Posterior vena cava (tissue), 2 donors: ENCODE measurements at regions not wholly inside any gene's neighbourhood (a gene's known extent, or its start where the extent isn't known, plus 50 kb on each side); places are given as distances from the start of the nearest gene placed in this dataset.

Source experiments
- DNase-seq: peaks from one replicate; pipeline ENCODE4 v3.0.0-alpha.2; 2020; ENCODE audit warnings: low spot score
- intact Hi-C, 2 donors: fragments of 100-400 bp; cut with DNase I; formaldehyde crosslinking; loops; one replicate each; pipeline versions ENCODE4 v1.14.1 to v1.14.2; 2022 to 2023
- donor health status: DM: yes; HTN: yes; CAD: no.
- donor health status: DM: yes; HTN: yes; CAD: no.

DNA sequence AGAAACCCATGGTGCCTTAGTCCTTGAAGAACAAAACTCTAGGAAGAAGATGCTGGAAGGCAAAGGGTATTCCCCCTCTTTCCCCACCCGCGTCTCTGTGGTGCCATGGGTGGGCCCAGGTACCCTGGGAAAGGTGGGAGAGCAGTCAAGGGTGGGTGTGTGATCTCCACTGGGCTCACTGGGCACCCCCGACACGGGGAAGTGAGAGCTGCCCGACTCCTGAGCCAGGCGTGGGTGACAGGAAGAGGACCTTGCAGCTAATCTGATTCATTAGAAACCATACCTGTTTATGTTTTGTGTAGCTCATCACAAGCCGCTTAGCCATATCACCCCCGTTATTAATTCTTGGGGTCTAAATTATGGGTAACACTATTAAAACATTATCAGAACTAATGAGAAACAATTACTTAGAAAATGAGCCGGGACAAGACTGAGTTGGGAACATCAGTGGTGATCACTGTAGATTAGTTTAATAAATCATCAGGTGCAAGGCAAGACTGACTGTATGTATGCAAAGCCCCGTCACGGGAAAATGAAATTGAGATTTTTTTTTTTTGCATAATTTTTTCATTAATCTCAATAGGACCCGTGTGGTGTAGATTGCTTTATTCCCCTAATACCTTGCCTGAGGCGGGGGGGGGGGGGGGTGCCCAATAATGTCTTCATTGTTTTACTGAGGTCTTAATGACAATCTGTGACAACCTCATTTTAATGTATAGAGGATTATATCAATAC, 77.3 kb downstream of the ZIC5 start:
- DNase-seq, result no peak
- intact Hi-C loops, result no loop called here

DNA sequence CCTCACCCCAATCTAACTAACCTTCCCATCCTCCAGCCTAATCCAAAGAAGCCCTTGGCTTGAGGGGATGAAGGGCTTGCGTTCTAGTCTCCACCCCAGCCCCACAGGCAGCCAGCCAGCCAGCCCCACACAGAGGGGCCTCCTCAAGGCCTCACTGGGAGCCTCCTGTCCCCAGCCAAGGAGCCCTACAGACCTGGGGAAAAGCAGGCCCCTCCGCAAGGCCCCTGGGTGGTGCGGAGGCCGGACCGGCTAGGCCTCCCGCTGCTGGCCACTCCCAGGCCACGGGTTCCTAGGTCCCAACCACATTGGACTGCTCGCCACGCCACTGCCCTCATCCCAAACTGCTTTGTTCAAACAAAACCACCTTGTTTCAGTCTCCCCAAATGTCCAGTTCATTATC, 78.0 kb downstream of the ZIC5 start:
- intact Hi-C loops, result no loop called here

DNA sequence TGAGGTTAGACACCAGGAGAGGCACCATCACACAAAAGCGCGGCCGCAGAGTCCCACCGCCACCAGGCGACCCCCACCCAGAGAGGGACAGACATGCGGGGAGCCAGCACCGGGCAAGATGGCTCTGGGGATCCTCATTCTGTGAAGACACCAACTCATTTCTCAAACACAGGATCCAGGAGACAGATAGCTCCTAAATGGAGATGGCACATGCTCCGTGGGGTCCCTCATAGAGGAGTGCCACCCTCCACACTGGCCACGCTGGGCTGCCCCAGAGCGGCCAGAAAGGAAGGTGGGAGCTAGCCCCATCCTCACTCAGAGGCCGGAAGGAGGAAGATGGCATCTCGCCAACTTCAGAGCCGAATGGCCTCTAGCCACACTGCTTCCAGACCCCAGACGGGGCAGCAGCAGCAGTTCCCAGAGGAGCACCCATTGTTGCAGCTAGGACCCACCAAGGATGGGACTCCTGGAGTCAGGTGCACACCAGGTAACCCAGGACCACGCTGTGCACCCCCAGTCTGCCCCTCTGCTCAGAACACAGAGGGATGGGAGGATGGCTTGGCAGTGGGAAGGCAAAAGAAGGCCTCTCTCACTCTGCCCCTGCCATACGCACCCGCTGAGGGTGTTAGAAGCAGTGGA, 78.6 kb downstream of the ZIC5 start:
- no peak for DNase-seq
- intact Hi-C loops, result no loop called here

More for the DNA sequence above, 78.0 kb downstream of the ZIC5 start:
- DNase-seq, result no peak

DNA sequence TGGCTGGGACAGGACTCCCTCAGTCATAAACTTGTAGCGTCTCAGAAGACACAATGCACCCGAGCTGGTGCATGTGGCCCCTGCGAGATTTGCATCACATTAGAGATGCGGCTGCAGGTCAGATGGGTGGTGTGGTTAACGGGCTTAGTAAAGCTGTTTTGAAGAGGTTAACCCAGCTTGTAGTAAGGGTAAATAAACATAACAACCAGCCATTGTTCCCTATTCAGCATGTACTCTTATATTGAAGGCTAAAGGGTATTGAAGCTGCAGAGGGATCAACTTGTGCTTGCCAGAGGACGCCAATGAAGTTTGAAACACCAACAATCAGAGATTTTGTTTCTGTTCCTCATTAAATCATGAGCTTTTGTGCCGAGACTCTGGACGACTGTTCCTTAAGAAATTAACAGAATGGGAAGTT, 79.4 kb downstream of the ZIC5 start:
- intact Hi-C loops, result no loop called here
- no peak for DNase-seq

DNA sequence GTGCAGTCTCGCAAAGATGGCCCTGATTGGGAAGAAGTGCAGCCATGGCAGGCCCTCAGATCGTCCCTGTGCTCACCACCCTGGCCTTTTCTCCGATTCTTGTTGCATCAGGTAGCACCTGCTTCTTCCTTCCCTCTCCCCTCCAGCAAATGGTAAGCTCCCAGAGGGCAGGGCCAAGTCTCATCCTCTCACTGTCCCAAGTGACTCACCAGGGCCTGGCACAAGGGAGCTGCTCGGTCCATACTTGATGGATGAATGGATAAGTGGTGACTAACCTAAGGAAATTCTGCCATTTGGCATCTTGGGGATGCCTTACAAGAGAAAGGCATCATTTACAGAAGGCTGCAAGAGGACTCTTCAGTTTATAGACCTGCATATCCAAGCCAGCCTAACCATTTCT, 84.9 kb downstream of the ZIC5 start:
- intact Hi-C loops, result no loop called here
- DNase-seq, result no peak

DNA sequence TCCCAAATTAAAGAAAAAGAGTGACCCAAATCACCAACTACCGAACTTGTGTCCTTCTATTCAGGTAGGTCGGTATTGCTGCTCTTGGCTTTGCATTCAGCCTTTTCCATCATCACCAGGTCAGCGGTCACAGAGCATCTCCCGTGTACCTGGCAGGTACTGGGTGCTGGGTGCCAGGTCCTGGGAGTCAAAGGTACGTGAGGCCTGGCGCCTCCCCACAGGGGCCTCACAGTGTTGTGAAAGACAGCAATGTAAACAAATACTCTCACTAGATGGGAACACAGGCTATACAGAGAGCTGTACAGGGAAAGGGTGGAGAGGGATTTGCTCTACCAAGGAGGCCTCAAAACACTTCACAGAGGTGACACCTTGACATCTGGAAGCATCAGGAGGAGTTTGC, 86.7 kb downstream of the ZIC5 start:
- no peak for DNase-seq
- intact Hi-C loops, result no loop called here

DNA sequence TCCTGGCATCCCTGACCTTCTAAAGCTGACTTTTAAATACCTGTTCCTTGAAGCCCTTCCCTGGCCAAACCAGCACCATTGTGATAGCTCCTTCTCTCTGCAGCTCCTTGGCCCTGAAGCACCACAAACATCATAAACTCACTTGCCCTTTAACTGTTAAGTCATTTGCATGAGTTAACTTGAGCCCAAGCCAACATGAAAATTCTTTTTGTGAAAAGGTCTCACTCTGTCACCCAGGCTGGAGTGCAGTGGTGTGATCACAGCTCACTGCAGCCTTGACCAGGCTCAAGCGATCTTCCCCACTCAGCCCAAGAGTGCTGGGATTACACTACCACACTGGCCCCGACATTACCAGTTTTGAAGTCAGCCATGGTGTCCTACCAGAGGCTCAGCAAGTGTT, 87.8 kb downstream of the ZIC5 start:
- intact Hi-C loops, result no loop called here
- DNase-seq, result no peak

DNA sequence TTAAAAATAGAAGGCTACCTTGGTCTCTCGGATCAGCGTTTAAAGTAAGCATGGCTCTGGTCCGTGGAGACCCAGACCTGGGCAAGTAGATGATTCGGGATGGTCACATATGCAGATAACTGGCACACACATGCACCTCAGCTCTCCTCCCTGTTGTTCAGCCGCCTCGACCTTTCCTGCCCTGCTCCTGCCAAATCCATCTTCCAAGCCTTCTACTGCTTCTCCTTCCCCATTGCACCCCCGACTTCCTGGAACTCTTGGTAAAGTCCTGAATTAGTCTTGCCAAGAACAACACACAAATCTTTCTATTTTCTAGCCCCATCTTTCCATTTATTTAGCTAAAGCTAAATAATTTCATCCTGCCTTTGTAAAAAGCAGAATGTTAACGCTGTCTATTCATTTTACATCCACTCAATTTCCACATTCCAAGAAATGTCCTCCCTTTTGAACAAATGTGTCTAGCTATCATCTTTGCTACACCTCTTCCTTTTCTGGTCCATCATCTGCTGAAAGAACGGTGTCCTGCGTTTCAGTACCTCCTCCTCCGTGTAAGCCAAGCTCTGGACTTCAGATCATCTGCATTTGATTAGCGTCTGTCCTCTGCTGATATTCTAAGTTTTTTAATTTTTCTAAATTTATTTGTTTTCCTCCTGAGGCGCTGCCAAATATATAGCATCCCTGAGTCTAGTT, 92.5 kb downstream of the ZIC5 start:
- intact Hi-C loops, result no loop called here
- DNase-seq, result no peak

DNA sequence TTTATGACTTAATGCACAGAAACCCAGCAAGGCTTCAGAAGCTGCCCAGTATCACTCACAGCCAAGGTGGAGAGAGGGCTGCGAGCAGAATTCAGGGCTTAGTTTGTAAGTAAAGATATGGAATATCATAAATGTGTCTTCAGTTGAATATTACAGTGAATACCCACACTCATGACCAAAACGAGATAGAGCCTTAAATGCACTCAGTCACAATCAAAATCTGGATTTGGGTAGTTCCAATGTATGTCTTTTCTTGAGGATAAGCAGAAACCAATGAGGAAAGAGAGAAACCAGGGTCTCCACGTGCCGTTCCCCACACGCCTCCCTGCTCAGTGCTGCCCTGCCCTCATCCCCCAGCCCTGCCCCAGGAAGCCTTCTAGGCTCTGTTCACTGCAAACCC, 94.9 kb downstream of the ZIC5 start:
- DNase-seq, result no peak
- intact Hi-C loops, result no loop called here

DNA sequence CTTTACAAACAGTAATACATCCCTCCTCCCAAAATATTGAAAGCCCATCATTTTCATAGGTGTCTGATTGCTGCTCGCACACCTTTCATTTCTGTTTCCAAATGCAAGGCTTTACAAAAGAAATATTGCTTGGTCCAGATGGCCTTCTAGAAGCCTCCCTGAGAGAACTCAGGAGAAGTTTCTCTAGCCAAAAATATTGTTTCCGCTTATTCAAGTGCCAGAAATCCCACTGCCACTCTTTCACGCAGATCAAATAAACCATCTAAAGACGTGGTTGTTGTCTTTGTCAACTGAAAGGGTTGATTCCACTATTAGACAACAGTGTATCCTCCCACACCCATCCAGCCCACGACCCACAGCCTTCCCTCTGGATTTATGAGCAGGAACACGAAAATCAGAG, 96.2 kb downstream of the ZIC5 start:
- DNase-seq, result no peak
- intact Hi-C loops, result no loop called here

DNA sequence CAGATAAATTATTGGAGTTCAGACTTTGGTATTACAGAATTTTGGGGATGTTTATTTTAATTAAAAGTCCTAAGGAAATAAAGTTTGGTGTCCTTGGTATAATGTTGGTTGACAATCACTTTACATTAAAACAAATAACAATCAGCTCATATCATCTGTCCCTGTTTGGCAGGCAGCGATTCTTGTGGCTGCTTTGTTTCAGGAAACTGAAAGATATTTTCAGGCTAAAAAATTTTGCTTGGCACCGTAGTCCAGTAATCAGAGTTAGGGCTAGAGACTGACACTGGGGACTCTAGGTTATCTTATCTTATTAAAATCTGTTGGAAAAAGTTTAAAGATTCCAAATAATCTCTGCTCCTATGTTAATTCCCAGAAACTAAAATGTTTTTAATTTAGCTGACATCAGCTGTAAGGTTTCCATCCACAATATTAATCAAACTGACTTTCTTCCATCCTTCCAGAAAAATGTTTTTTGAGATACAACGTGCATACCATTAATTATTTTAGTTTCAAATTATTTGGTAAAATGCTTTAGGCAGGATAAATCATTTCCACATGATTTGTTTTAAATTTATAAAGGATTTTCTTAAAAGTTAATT, 97.6 kb downstream of the ZIC5 start:
- DNase-seq, result no peak
- intact Hi-C loops, result no loop called here

DNA sequence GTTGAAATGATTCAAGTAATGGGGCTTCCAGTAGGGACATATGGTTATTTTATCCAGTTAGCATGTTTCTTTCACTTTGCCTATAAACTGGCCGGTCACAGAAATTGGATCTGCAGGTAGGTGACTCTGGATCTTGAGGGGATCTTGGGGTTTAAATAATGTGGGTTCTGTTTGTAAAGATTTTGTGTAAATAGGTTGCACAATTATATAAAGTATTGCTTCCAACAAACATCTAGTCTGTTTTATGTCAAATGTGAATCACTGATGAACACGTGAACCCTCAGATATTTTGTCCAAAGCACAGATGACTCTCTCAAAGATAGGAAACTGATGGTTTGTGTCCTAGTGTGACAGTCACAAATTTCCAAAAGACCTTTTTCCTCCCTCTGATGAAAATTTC, 98.4 kb downstream of the ZIC5 start:
- DNase-seq, result no peak
- intact Hi-C loops, result no loop called here

DNA sequence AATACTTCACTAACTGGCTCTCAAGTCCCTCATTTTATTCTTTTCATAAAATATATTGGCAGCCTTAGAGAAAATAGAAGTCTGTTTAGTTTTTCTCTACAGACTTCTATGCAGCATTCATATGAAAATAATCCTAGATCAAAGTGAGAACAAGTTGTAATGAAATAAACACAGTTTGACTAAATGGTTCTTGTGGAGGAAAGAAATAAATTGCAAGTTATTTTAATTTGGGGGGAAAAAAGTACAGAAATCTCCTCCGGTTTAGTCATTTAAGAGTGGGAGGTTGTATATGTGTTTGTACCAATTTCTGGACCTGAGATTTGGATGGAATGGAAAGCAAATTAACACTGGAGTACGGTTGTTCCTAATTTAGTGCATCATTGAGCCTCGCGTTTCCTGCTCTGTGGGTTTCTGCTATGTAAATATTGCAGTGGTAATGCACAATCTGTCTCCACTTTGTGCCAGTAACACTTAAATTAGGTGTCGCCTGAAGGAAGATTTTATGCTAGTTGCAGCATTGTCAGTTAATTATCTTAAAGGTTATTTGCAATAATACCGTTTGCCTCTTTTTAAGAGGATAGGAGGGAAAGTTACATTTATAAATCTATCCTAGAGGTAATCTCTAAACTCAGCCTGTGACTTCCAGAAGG, 100.2 kb downstream of the ZIC5 start:
- no peak for DNase-seq
- intact Hi-C loops, result no loop called here

DNA sequence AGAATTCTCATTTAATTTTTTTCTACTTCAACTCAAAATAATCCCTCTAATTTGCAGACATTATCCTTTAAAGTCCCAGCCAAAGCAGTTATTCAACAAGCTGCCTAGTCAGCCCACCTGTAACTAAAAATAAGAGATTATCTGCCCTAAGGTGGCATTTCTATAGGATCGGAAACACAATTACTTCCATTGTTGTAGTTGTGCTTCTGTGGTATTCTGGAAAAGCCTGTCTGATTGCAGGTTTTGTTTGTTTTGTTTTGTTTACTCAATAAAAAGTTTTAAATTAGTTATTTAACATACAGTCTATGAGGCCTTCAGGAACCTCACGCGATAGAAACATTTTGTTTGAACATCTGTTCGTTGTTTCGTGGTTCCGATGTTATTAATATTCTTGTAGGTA, 101.0 kb downstream of the ZIC5 start:
- intact Hi-C loops, result no loop called here

DNA sequence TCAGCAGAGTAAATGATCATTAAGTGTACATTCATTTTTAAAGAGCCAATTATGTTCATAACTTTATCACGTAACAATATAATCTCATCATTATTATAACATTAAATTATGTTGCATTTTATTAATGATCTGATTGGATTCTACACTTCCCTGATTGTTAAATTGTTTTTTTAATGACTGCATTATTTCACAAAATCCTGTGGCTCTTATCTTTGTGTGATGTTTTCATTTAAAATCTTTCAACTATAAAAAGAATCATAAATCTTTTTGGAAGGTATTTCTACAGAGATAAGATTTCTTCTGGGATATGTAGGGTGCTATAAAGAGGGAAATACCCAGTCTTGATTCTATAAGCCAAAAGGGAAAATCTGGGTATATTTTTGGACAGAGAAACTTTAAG, 101.7 kb downstream of the ZIC5 start:
- DNase-seq, result no peak
- intact Hi-C loops, result no loop called here

More for the DNA sequence above, 101.0 kb downstream of the ZIC5 start:
- no peak for DNase-seq

DNA sequence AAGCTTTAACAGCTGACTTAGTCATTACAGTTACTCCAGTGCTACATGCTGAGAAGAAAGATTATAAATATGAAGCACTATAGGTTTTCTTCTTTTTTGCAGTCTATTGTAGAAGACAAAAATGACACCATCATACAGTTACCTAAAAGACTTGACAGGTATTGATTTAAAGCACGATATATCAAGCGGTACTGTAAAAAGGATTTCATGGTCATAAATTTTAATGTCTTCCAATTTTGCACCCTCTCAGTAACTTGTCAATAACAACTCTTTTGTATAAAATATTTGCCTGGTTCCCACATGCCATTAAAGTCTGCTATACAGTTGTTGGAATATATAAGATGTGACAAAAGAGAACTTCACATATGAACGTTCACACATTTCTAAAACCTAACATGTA, 102.8 kb downstream of the ZIC5 start:
- no peak for DNase-seq
- intact Hi-C loops, result no loop called here

DNA sequence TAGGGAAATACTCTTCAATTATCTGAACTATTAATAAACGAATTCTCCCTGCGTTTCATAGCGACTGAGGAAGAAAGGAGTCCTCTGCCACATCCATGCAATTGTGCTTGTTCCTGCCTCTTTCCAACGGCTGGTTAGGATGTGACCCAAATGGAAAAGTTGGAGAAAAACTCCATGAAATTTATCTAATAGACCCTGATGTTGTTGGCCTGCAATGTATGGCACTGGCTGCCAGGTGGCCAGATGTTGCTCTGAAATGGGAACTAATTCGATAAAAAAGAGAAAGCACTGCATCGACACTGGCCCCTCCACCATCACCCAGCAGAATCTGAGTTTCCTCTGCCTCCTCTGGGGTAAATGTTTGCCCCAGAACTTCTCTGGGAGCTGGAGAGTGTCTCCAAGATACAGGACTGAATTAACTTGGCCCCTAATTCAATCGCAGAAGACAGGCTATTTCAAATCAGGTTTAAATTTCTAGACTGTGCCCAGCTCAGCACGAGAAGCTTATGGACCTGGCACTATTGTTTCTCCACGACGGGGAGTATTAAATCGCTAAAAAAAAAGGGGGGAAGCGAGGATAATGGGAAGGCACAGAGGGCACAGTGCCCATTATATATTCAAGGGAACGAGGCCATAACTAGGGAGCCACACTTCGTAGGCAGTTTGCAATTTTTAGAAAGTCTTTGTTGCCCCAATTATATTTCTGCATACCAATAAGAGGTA, 103.9 kb downstream of the ZIC5 start:
- DNase-seq, result no peak
- intact Hi-C loops, result no loop called here

DNA sequence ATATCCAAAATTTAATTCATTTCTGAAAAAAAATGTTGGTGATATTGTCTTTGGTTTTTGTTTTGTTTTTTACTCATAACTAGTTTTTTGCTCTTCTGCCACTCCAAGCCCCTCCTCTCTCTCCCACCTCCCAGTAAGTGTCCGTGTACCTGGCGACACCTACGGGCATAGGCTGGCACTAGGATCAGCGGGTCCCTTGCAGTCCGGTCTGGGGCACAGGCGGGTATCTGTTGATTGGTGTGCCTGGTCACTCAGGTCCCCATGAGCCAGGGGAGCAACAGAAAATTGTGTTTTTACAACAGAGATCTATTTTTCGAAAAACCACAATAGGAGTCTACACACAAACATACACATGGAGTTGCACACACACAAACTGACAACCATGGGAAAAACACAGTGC, 104.8 kb downstream of the ZIC5 start:
- intact Hi-C loops, result no loop called here
- no peak for DNase-seq

DNA sequence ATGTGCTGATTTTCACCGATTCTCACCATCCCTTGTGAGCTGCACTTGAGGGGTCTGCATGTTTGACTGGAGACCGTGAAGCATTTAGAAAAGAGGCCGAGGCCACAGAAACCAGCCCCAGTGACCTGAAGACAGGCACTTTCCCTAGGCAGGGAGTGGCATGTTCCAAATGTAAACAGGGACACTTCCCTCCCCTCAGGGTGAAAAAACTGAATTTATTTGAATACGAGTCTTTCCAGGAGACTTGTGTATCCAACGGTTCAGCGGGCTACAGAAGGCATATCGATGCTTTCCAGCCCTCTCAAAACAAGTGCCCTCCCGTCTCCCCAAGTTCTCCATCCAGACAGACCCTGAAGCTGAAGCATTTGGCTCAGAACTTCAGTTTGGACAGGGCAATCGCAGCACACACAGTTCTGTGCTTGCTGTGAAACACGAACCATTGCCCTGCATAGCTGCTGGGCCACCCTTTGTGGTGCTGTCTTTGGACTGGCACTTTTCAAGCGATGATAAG, 106.1 kb downstream of the ZIC5 start:
- intact Hi-C loops, result no loop called here
- DNase-seq, result no peak
